Fibroblast of villous mesenchyme (primary cell): ENCODE measurements at regions not wholly inside any gene's neighbourhood (a gene's known extent, or its start where the extent isn't known, plus 50 kb on each side); places are given as distances from the start of the nearest gene placed in this dataset.

Experiments used
- DNase-seq: peaks from one replicate; pipeline ENCODE4 v3.0.0-alpha.2; 2010; ENCODE audit warnings: low read depth
- H3K4me3 ChIP-seq: 2 replicates; pipeline ENCODE4 v1.5.1; 2011; ENCODE audit warnings: low read depth, mild to moderate bottlenecking, low read length
- CTCF ChIP-seq: IDR thresholded peaks from 2 replicates; pipeline ENCODE4 v1.5.1; 2012; ENCODE audit warnings: low read depth, mild to moderate bottlenecking, low read length; ENCODE audit not compliant: insufficient read depth

GRCh38 chr12:83805873-83806272, 1106.7 kb downstream of the SLC6A15 start:
- DNase-seq: no peak
- no peak overlapping the region for H3K4me3 ChIP-seq
- no peak for TF ChIP-seq CTCF

GRCh38 chr12:83805156-83805772, 1107.3 kb downstream of the SLC6A15 start:
- DNase-seq: no peak
- TF ChIP-seq CTCF: no peak
- no peak overlapping the region for H3K4me3 ChIP-seq

GRCh38 chr12:83801972-83802371, 1110.6 kb downstream of the SLC6A15 start:
- DNase-seq: no peak
- H3K4me3 ChIP-seq: no peak overlapping the region
- no peak for TF ChIP-seq CTCF

- no peak for TF ChIP-seq CTCF
- DNase-seq: no peak
Observed at GRCh38 chr12:83800022-83800421, 1112.6 kb downstream of the SLC6A15 start.

GRCh38 chr12:83796531-83796930, 1109.8 kb downstream of the TMTC2 start:
- no peak for TF ChIP-seq CTCF
- no peak for DNase-seq
- H3K4me3 ChIP-seq: no peak overlapping the region

More at GRCh38 chr12:83800022-83800421, 1112.6 kb downstream of the SLC6A15 start:
- no peak overlapping the region for H3K4me3 ChIP-seq

- TF ChIP-seq CTCF: no peak
- no peak for DNase-seq
- H3K4me3 ChIP-seq: no peak overlapping the region
Observed at GRCh38 chr12:83793616-83794015, 1106.9 kb downstream of the TMTC2 start.

- no peak for TF ChIP-seq CTCF
- no peak for DNase-seq
Observed at GRCh38 chr12:83784298-83784890, 1097.7 kb downstream of the TMTC2 start.

More at GRCh38 chr12:83784298-83784890, 1097.7 kb downstream of the TMTC2 start:
- H3K4me3 ChIP-seq: no peak overlapping the region
